Gastroesophageal sphincter (tissue), 4 donors: ENCODE measurements at regions not wholly inside any gene's neighbourhood (a gene's known extent, or its start where the extent isn't known, plus 50 kb on each side); places are given as distances from the start of the nearest gene placed in this dataset.

ENCODE experiments used
- ATAC-seq: fragments of 150-250 bp; one replicate; pipeline ENCODE4 v1.9.1; 2016; ENCODE audit warnings: mild to moderate bottlenecking, moderate library complexity
- H3K27ac ChIP-seq, 4 donors: fragments of 200-600 bp; sonication (generic) in 3 of 4; 1 replicate in 3 of 4; 2 replicates in 1 of 4; pipeline ENCODE4 v1.5.1; 2016 to 2019
- H3K27me3 ChIP-seq: fragments of 200-600 bp; sonication (generic); one replicate; pipeline ENCODE4 v1.5.1; 2019
- H3K36me3 ChIP-seq, 2 donors: fragments of 200-600 bp; sonication (generic); one replicate each; pipeline ENCODE4 v1.5.1; 2019; ENCODE audit warnings: control low read depth in 1 of 2
- H3K4me1 ChIP-seq, 3 donors: fragments of 200-600 bp; sonication (generic); 1 replicate in 2 of 3; 2 replicates in 1 of 3; pipeline ENCODE4 v1.5.1; 2016 to 2019; ENCODE audit warnings: control low read depth in 2 of 3
- H3K4me3 ChIP-seq, 2 donors: fragments of 200-600 bp; sonication (generic); one replicate each; pipeline ENCODE4 v1.5.1; 2019; ENCODE audit warnings: mild to moderate bottlenecking in 1 of 2, moderate library complexity in 1 of 2
- H3K9me3 ChIP-seq, 3 donors: fragments of 200-600 bp; sonication (generic); one replicate each; pipeline ENCODE4 v1.5.1; 2017 to 2019; ENCODE audit warnings: control low read depth in 2 of 3
- EP300 ChIP-seq: sonication (generic); formaldehyde crosslinking; IDR thresholded peaks from one replicate; pipeline ENCODE4 v1.6.1; 2017; ENCODE audit warnings: antibody characterized with exemption, mild to moderate bottlenecking
- POLR2A ChIP-seq, 2 donors: fragments of 450-650 bp; IDR thresholded peaks; one replicate each; pipeline ENCODE4 v1.6.1; 2017; ENCODE audit warnings: antibody characterized with exemption in 2 of 2, mild to moderate bottlenecking in 2 of 2, moderate library complexity in 1 of 2
- POLR2AphosphoS5 ChIP-seq: sonication (generic); formaldehyde crosslinking; IDR thresholded peaks from one replicate; pipeline ENCODE4 v1.6.1; 2017; ENCODE audit warnings: antibody characterized with exemption
- WGBS, 2 donors: methylation state at CpG; one replicate each; pipeline ENCODE4 v1.1.5; 2018; ENCODE audit warnings: low coverage in 1 of 2; 5-methylcytosine and 5-hydroxymethylcytosine counted together
- TF ChIP-seq, protein P1 (sequence below), 4 experiments: fragments of 200-600 bp in 2 of 4; fragments of 450-650 bp in 2 of 4; sonication (generic) in 1 of 4; IDR thresholded peaks; one replicate each; pipeline ENCODE4 v1.5.1; 2017 to 2019; ENCODE audit warnings: antibody characterized with exemption in 4 of 4, mild to moderate bottlenecking in 2 of 4, moderate library complexity in 2 of 4

DNA sequence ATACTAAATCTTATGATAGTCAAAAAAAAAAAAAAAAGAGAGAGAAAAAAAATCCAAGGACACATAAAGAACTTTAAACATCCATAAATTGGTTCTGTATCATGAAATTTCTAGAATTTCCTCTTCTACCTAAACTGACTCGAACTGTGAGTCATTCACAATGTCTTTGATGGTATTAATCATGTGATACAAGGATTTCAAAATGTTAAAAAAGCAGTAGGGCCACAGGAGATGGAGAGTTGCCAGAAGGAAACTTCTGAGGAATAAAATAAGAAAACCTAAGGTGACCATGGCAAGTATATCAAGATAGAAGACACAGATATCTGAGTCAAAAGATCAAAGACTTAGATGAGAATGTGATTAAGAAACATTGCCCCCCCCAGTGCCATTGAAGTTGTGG, 1320.9 kb upstream of the FLRT2 start:
- Histone ChIP-seq H3K9me3 (no peaks in the 10 kb centered on the region), H3K27ac (no peak overlapping the region), H3K27me3 (no peaks in the 10 kb centered on the region), H3K4me1 (peaks cover 0 to 6% (median 0%) of the 10 kb centered on the region in 3 donors), H3K4me3 (no peak overlapping the region), H3K36me3 (no peaks in the 10 kb centered on the region)
- 75 to 88% methylated on average over 1 of the region's 1 CpG for WGBS, 2 donors
- no peak for TF ChIP-seq POLR2AphosphoS5
- no peak for TF ChIP-seq EP300
- no peak for TF ChIP-seq POLR2A (IDR thresholded peaks at IDR 0.05)
- TF ChIP-seq, protein P1, sequence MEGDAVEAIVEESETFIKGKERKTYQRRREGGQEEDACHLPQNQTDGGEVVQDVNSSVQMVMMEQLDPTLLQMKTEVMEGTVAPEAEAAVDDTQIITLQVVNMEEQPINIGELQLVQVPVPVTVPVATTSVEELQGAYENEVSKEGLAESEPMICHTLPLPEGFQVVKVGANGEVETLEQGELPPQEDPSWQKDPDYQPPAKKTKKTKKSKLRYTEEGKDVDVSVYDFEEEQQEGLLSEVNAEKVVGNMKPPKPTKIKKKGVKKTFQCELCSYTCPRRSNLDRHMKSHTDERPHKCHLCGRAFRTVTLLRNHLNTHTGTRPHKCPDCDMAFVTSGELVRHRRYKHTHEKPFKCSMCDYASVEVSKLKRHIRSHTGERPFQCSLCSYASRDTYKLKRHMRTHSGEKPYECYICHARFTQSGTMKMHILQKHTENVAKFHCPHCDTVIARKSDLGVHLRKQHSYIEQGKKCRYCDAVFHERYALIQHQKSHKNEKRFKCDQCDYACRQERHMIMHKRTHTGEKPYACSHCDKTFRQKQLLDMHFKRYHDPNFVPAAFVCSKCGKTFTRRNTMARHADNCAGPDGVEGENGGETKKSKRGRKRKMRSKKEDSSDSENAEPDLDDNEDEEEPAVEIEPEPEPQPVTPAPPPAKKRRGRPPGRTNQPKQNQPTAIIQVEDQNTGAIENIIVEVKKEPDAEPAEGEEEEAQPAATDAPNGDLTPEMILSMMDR (IDR thresholded peaks at IDR 0.05), result no peak
- ATAC-seq, result no peak

DNA sequence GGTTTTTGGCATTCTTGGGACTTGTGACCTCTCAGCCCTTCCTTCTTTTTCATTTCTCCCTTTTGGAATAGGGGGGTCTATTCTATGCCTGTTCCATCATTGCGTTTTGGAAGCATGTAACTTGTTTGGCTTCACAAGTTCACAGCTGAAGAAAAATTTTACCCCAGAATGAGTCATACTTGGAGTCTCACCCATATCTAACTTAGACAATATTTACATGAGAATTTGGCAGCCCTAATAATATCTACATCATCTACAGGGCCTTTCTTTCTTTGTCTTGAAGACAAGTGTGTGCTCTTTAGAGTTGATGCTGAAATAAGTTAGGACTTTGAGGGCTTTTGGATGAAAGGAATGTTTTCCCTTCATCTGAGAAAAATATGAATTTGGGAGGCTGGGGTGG, 1312.9 kb upstream of the FLRT2 start:
- 67% methylated on average over 1 of the region's 1 CpG; no CpG with 5 or more reads in 1 of the 2 donors for WGBS, 2 donors
- Histone ChIP-seq H3K27ac (no peak overlapping the region), H3K4me3 (no peak overlapping the region), H3K9me3 (peaks cover 0 to 42% (median 0%) of the 10 kb centered on the region in 3 donors), H3K4me1 (peaks cover 0 to 6% (median 0%) of the 10 kb centered on the region in 3 donors), H3K36me3 (no peaks in the 10 kb centered on the region), H3K27me3 (no peaks in the 10 kb centered on the region)
- no peak for ATAC-seq
- TF ChIP-seq POLR2A (IDR thresholded peaks at IDR 0.05) (no peak), EP300 (no peak), POLR2AphosphoS5 (no peak)
- TF ChIP-seq, protein P1 (IDR thresholded peaks at IDR 0.05), result no peak

DNA sequence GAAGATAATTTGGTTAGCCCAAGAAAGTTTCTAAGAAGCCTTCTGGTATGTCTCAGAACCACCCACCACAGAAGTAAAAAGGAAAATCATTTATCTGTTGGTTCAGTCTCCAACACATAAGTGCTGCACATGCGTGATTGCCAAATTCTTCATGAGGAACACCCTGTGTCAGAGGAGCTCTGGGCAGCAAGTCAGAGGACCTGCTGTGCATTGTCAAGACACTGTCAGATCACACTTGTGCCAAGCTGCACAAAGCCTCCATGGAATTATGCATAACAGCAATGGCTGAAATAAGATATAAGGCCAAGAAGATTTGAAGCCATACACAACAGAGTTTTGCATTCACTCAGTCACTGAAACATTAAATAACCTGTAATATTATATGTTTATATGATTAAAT, 1304.7 kb upstream of the FLRT2 start:
- no peak overlapping the region for H3K4me3 ChIP-seq
- no peaks in the 10 kb centered on the region for H3K9me3 ChIP-seq
- H3K36me3 ChIP-seq, result no peaks in the 10 kb centered on the region
- peak; percentile 86 for ATAC-seq
- H3K27me3 ChIP-seq, result no peaks in the 10 kb centered on the region
- H3K4me1 ChIP-seq, result peaks cover 0 to 5% (median 0%) of the 10 kb centered on the region in 3 donors
- peak; percentile 85 for TF ChIP-seq POLR2AphosphoS5
- no peak for TF ChIP-seq POLR2A (IDR thresholded peaks at IDR 0.05)
- WGBS, 2 donors, result 20 to 54% methylated on average over 1 of the region's 1 CpG
- H3K27ac ChIP-seq, result peak overlapping the region in 1 of 4 donors; percentile 44

DNA sequence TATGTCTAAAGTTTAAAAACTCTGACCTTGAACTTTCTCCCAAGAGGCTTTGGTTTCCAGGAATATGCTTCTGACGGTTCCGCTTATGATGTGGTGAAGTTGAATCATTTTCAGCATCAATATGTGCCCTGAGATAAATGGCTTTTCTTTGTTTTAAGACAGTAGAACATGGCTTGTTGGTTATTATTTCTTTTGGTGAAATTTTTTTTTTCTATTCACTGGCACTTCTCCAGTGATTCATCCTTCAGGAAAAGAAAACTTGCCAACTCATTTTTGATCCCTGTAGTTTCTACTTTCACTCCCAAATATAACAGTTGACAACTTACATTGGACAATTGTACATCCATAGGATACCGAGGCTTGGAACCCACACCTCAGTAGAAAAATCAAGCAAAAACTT, 1301.2 kb upstream of the FLRT2 start:
- no peak overlapping the region for H3K27ac ChIP-seq
- peaks cover 0 to 5% (median 0%) of the 10 kb centered on the region in 3 donors for H3K4me1 ChIP-seq
- TF ChIP-seq EP300 (no peak), POLR2A (IDR thresholded peaks at IDR 0.05) (no peak), POLR2AphosphoS5 (no peak)
- TF ChIP-seq, protein P1 (IDR thresholded peaks at IDR 0.05), result no peak
- H3K4me3 ChIP-seq, result no peak overlapping the region
- no peak for ATAC-seq
- 64 to 65% methylated on average over 3 of the region's 3 CpGs for WGBS, 2 donors
- H3K36me3 ChIP-seq, result no peaks in the 10 kb centered on the region
- H3K9me3 ChIP-seq, result no peaks in the 10 kb centered on the region
- H3K27me3 ChIP-seq, result no peaks in the 10 kb centered on the region

DNA sequence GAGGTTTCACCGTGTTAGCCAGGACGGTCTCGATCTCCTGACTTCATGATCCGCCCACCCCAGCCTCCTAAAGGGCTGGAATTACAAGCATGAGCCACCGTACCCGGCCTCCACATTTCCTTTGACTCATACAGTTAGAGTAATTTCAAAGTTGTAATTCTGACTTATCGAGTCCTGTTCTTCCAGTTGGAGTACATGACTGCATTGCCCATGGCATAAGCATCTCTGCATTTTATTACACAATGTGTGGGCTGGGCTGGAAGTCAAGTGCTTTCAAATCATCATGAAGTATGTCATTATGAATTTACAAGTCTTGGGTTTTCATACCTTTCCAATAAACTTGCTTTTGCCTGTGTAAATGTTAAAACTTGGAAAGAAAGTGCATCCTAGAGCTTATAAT, 1295.7 kb upstream of the FLRT2 start:
- Histone ChIP-seq H3K9me3 (no peaks in the 10 kb centered on the region), H3K36me3 (no peaks in the 10 kb centered on the region), H3K4me3 (no peak overlapping the region), H3K27me3 (no peaks in the 10 kb centered on the region), H3K27ac (no peak overlapping the region), H3K4me1 (no peaks in the 10 kb centered on the region)
- no peak for TF ChIP-seq POLR2AphosphoS5
- no peak for TF ChIP-seq EP300
- TF ChIP-seq, protein P1 (IDR thresholded peaks at IDR 0.05), result no peak
- TF ChIP-seq POLR2A (IDR thresholded peaks at IDR 0.05), result no peak
- ATAC-seq, result no peak
- WGBS, 2 donors, result 93 to 95% methylated on average over 5 to 7 of the region's 7 CpGs
